GM12878 (cell line): ENCODE measurements at regions not wholly inside any gene's neighbourhood (a gene's known extent, or its start where the extent isn't known, plus 50 kb on each side); places are given as distances from the start of the nearest gene placed in this dataset.

Experiments
- ATAC-seq: fragments of 200-7000 bp; cut with Tn5 transposase; 3 replicates; pipeline ENCODE4 v1.9.1; 2020; ENCODE audit warnings: mild to moderate bottlenecking, moderate library complexity
- BruUV-seq: library from RNA; stranded (reverse); fragments of 400-500 nt; replicated peaks from 2 replicates; lab custom pipeline; 2021; lab: Mats Ljungman, UMichigan
- CTCF ChIA-PET: fragments of 300-600 bp; sonication (Branson Sonifier 250); formaldehyde crosslinking; extraction: SDS; loops from one replicate; lab custom pipeline; 2021; ENCODE audit warnings: inconsistent platforms; lab: Yijun Ruan, JAX
- POLR2A ChIA-PET: fragments of 350-600 bp; formaldehyde crosslinking; extraction: SDS; loops from one replicate; lab custom pipeline; 2021; ENCODE audit warnings: inconsistent platforms; lab: Charles Lee
- RAD21 ChIA-PET: fragments of 300-600 bp; sonication (Branson Sonifier 250); formaldehyde crosslinking; loops from one replicate; lab custom pipeline; 2023; ENCODE audit warnings: antibody characterized with exemption; ENCODE audit not compliant: unreplicated experiment; lab: Charles Lee
- SMC1A ChIA-PET: fragments of 300-600 bp; sonication (Branson Sonifier 250); formaldehyde crosslinking; loops from one replicate; lab custom pipeline; 2023; ENCODE audit not compliant: unreplicated experiment, uncharacterized antibody; lab: Charles Lee
- DNase-seq: peaks from one replicate; pipeline ENCODE4 v3.0.0-alpha.2; 2011; ENCODE audit warnings: low read depth, low spot score
- FAIRE-seq: peaks from 3 replicates; lab custom pipeline; 2011; peaks lifted over from hg19 to GRCh38; lab: Jason Lieb, UNC
- H2AFZ ChIP-seq: 2 replicates; pipeline ENCODE4 v1.6.0; 2011; ENCODE audit warnings: low read depth, low read length, control low read depth; ENCODE audit not compliant: control insufficient read depth
- H3K27ac ChIP-seq: 2 replicates; pipeline ENCODE4 v1.5.1; 2011; ENCODE audit warnings: control low read depth; ENCODE audit not compliant: control insufficient read depth, insufficient read depth
- H3K27me3 ChIP-seq, 2 experiments: replicated peaks in 1 of 2; 2 replicates each; pipeline versions ENCODE4 v1.6.0 to v1.6.1; 2011; ENCODE audit warnings: low read length in 1 of 2; ENCODE audit not compliant: control insufficient read depth in 2 of 2, insufficient read depth in 2 of 2
- H3K36me3 ChIP-seq, 2 experiments: 2 replicates each; pipeline ENCODE4 v1.5.1; 2011; ENCODE audit warnings: low read length in 1 of 2; ENCODE audit not compliant: control insufficient read depth in 2 of 2, insufficient read depth in 2 of 2
- H3K4me1 ChIP-seq: 2 replicates; pipeline ENCODE4 v1.6.1; 2011; ENCODE audit warnings: mild to moderate bottlenecking, low read length, moderate library complexity, mixed read lengths; ENCODE audit not compliant: control insufficient read depth, insufficient read depth
- H3K4me2 ChIP-seq: 2 replicates; pipeline ENCODE4 v1.6.0; 2011; ENCODE audit warnings: control low read depth; ENCODE audit not compliant: control insufficient read depth, insufficient read depth
- H3K4me3 ChIP-seq: fragments of 200-600 bp; sonication (generic); 2 replicates; pipeline ENCODE4 v1.5.1; 2016
- H3K79me2 ChIP-seq: 2 replicates; pipeline ENCODE4 v1.6.0; 2011; ENCODE audit warnings: low read length; ENCODE audit not compliant: control insufficient read depth, insufficient read depth
- H3K9ac ChIP-seq: 2 replicates; pipeline ENCODE4 v1.8.0; 2011; ENCODE audit warnings: low read length, control low read depth, mixed read lengths; ENCODE audit not compliant: control insufficient read depth, insufficient read depth
- H3K9me3 ChIP-seq: replicated peaks from 3 replicates; pipeline ENCODE4 v1.5.1; 2011; ENCODE audit warnings: mild to moderate bottlenecking, low read length; ENCODE audit not compliant: control insufficient read depth, insufficient read depth
- H4K20me1 ChIP-seq: 2 replicates; pipeline ENCODE4 v1.6.0; 2011; ENCODE audit not compliant: control insufficient read depth, insufficient read depth
- E2F8 ChIP-seq: fragments of 450-650 bp; IDR thresholded peaks from 2 replicates; pipeline ENCODE4 v1.6.1; 2018; ENCODE audit warnings: mild to moderate bottlenecking, low read depth, moderate library complexity; ENCODE audit not compliant: partially characterized antibody
- IKZF2 ChIP-seq, 2 experiments: fragments of 450-650 bp; IDR thresholded peaks; 2 replicates each; pipeline ENCODE4 v1.6.1; 2017; ENCODE audit warnings: mild to moderate bottlenecking in 2 of 2, moderate library complexity in 2 of 2
- JUNB ChIP-seq: IDR thresholded peaks from 2 replicates; pipeline ENCODE4 v1.6.1; 2016; ENCODE audit warnings: antibody characterized with exemption, mild to moderate bottlenecking
- KDM1A ChIP-seq: fragments of 200-600 bp; sonication (generic); IDR thresholded peaks from 2 replicates; pipeline ENCODE4 v1.6.1; 2016; ENCODE audit warnings: borderline replicate concordance
- RAD21 ChIP-seq: IDR thresholded peaks from 2 replicates; pipeline ENCODE4 v1.6.1; 2011; ENCODE audit warnings: mild to moderate bottlenecking, low read depth, low read length, moderate library complexity; ENCODE audit not compliant: insufficient read depth
- RELB ChIP-seq: fragments of 450-650 bp; IDR thresholded peaks from 2 replicates; pipeline ENCODE4 v1.6.1; 2017; ENCODE audit warnings: low read depth, mild to moderate bottlenecking, moderate library complexity
- SMAD1 ChIP-seq: fragments of 450-650 bp; IDR thresholded peaks from 2 replicates; pipeline ENCODE4 v1.6.1; 2018; ENCODE audit warnings: mild to moderate bottlenecking, low read depth; ENCODE audit not compliant: partially characterized antibody
- SRF ChIP-seq, 2 experiments: IDR thresholded peaks; 2 replicates each; pipeline ENCODE4 v1.6.1; 2011; ENCODE audit warnings: low read depth in 2 of 2, low read length in 2 of 2, mild to moderate bottlenecking in 1 of 2, moderate library complexity in 1 of 2
- TCF12 ChIP-seq: IDR thresholded peaks from 2 replicates; pipeline ENCODE4 v1.6.1; 2011; ENCODE audit warnings: low read depth, mild to moderate bottlenecking, low read length
- TCF7 ChIP-seq: IDR thresholded peaks from 2 replicates; pipeline ENCODE4 v1.6.1; 2014; ENCODE audit warnings: antibody characterized with exemption, borderline replicate concordance
- WGBS: methylation state at CpG from one replicate; pipeline ENCODE4 v1.1.6; 2016; ENCODE audit warnings: low lambda C conversion rate; ENCODE audit not compliant: insufficient replicate concordance, insufficient coverage; ENCODE audit errors: missing lambda C conversion rate; 5-methylcytosine and 5-hydroxymethylcytosine counted together
- in situ Hi-C: fragments of 300-500 bp; cut with MboI; formaldehyde crosslinking; loops from 9 replicates; pipeline ENCODE4 v1.14.3; 2018; ENCODE audit warnings: mixed read lengths
- intact Hi-C: fragments of 100-400 bp; cut with micrococcal nuclease; formaldehyde crosslinking; loops from one replicate; pipeline ENCODE4 v1.14.2; 2022; ENCODE audit not compliant: unreplicated experiment

DNA sequence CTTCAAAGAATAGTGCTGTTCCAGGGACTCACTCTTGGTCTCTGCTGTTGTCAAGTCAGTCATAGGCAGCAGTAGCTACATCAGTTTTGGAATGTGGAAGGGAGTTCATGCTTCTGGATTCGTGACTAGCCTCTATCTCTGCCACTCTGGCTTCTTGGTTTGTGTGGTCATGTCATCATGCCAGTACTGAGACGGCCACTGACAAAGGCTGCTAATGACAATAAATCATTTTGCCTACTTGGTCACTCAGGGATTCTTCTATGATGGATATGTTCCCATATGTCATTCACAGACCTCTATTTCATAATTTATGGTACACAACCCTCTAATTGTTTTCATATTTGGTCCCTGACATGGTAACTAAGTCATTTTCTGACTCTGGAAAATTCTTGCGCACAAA is 450.8 kb upstream of the BOD1L1 start:
- CTCF ChIA-PET = no interaction called here
- ATAC-seq (no peak), FAIRE-seq (no peak), DNase-seq (no peak)
- SMC1A ChIA-PET = no interaction called here
- H3K9ac ChIP-seq = no peak overlapping the region
- H3K4me2 ChIP-seq = no peak overlapping the region
- intact Hi-C loops (no loop called here), in situ Hi-C loops (no loop called here)
- no peak overlapping the region for H3K27ac ChIP-seq
- RAD21 ChIA-PET = no interaction called here
- no peak overlapping the region for H2AFZ ChIP-seq
- 40% methylated on average over 3 of the region's 3 CpGs for WGBS
- no peaks in the 10 kb centered on the region for H3K27me3 ChIP-seq
- H3K4me1 ChIP-seq = no peaks in the 10 kb centered on the region
- BruUV-seq = no TSS peak
- no peak overlapping the region for H3K4me3 ChIP-seq
- H3K9me3 ChIP-seq = no peaks in the 10 kb centered on the region
- POLR2A ChIA-PET = no interaction called here
- no peak for TF ChIP-seq E2F8
- no peak for TF ChIP-seq SMAD1
- no peak for TF ChIP-seq RAD21
- no peak for TF ChIP-seq IKZF2 (IDR thresholded peaks at IDR 0.05)
- no peak for TF ChIP-seq KDM1A
- H4K20me1 ChIP-seq = no peaks in the 10 kb centered on the region
- no peaks in the 10 kb centered on the region for H3K36me3 ChIP-seq
- H3K79me2 ChIP-seq = no peaks in the 10 kb centered on the region

DNA sequence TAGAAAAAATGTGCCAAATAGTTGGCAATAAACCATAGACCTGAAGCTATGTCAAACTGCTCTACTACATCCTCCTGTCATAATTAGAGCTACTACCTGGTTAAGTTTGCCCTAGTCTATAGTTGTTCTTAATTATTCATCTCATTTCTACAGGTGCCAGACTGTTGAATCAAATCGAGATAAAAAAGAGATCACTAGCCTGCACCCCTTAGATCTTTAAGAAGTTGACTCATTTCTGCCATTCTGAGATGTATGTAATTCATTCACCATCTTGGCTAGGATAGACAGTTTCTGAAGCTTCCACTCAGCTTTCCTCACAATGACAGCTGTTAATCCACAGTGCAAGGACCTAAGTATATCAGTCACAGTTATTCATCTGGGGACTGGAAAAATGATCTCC is 452.1 kb upstream of the BOD1L1 start:
- no peaks in the 10 kb centered on the region for H3K79me2 ChIP-seq
- no peaks in the 10 kb centered on the region for H3K27me3 ChIP-seq
- TF ChIP-seq TCF12 = no peak
- no peak for TF ChIP-seq RELB
- TF ChIP-seq SMAD1 = no peak
- peak; percentile 84 for TF ChIP-seq JUNB
- no peak for TF ChIP-seq SRF (IDR thresholded peaks at IDR 0.05; ENCODE audit: low read depth in 2 of 2, low read length in 2 of 2)
- peak; percentile 78 for TF ChIP-seq TCF7
- no peaks in the 10 kb centered on the region for H4K20me1 ChIP-seq
- no peak overlapping the region for H3K27ac ChIP-seq
- DNase-seq (no peak), ATAC-seq (peak; percentile 29; the same call in 2 of the 3 replicates), FAIRE-seq (no peak)
- BruUV-seq = no TSS peak
- H2AFZ ChIP-seq = no peak overlapping the region
- ChIA-PET SMC1A (interaction anchor here (1.2 kb wide), 1 partner anchor 54 kb away, joined by 4 read pairs; no protein-coding TSS in a partner anchor), RAD21 (interaction anchor here (0.9 kb wide), 1 partner anchor 123 kb away, joined by 3 read pairs; no protein-coding TSS in a partner anchor), POLR2A (no interaction called here), CTCF (no interaction called here)
- no peak overlapping the region for H3K9ac ChIP-seq
- no peak overlapping the region for H3K4me3 ChIP-seq
- no peaks in the 10 kb centered on the region for H3K9me3 ChIP-seq
- in situ Hi-C loops = no loop called here
- no peak overlapping the region for H3K4me2 ChIP-seq
- H3K36me3 ChIP-seq = no peaks in the 10 kb centered on the region
- H3K4me1 ChIP-seq = no peaks in the 10 kb centered on the region
- WGBS = 0% methylated on average over 1 of the region's 1 CpG
- intact Hi-C loops = no loop called here
